ENCODE measurements at regions not wholly inside any gene's neighbourhood (a gene's known extent, or its start where the extent isn't known, plus 50 kb on each side); places are given as distances from the start of the nearest gene placed in this dataset.

- peak; percentile 12 to 43 for DNase-seq
Observed at GRCh38 chr16:85519540-85520231, 93.4 kb upstream of the GSE1 start.

- DNase-seq, result no peak
Observed at GRCh38 chr16:85520853-85521521, 92.1 kb upstream of the GSE1 start.

GRCh38 chr16:85521552-85522307 is 91.4 kb upstream of the GSE1 start:
- no peak for DNase-seq

GRCh38 chr16:85522308-85522841 is 90.7 kb upstream of the GSE1 start:
- DNase-seq, result no peak

GRCh38 chr16:85522842-85523601 is 90.1 kb upstream of the GSE1 start:
- DNase-seq, result no peak

- no peak for DNase-seq
Observed at GRCh38 chr16:85523602-85524364, 89.3 kb upstream of the GSE1 start.

GRCh38 chr16:85524365-85524629 is 88.8 kb upstream of the GSE1 start:
- no peak for DNase-seq

GRCh38 chr16:85524630-85525419 is 88.3 kb upstream of the GSE1 start:
- DNase-seq, result peak in 1 of 2 donors; percentile 59

- DNase-seq, result no peak
Observed at GRCh38 chr16:85525420-85526184, 87.5 kb upstream of the GSE1 start.

- DNase-seq, result no peak
Observed at GRCh38 chr16:85526185-85526974, 86.7 kb upstream of the GSE1 start.

- DNase-seq, result no peak
Observed at GRCh38 chr16:85527042-85527766, 85.9 kb upstream of the GSE1 start.

- DNase-seq, result no peak
Observed at GRCh38 chr16:85527767-85528297, 85.3 kb upstream of the GSE1 start.

- peak; percentile 18 to 44 for DNase-seq
Observed at GRCh38 chr16:85528528-85529387, 84.4 kb upstream of the GSE1 start.

GRCh38 chr16:85529489-85530369 is 83.4 kb upstream of the GSE1 start:
- no peak for DNase-seq

- DNase-seq, result no peak
Observed at GRCh38 chr16:85530370-85530739, 82.8 kb upstream of the GSE1 start.

- no peak for DNase-seq
Observed at GRCh38 chr16:85531516-85531915, 81.6 kb upstream of the GSE1 start.

GRCh38 chr16:85532147-85532546 is 81.0 kb upstream of the GSE1 start:
- no peak for DNase-seq
